ACC112 (cell line): ENCODE measurements at regions not wholly inside any gene's neighbourhood (a gene's known extent, or its start where the extent isn't known, plus 50 kb on each side); places are given as distances from the start of the nearest gene placed in this dataset.

Source experiments
- H2AFZ ChIP-seq: fragments of 200-600 bp; sonication (generic); one replicate; pipeline ENCODE4 v1.6.0; 2017; ENCODE audit warnings: antibody characterized with exemption, low read length; ENCODE audit not compliant: unreplicated experiment
- H3K27ac ChIP-seq: fragments of 200-600 bp; sonication (generic); 2 replicates; pipeline ENCODE4 v1.5.1; 2014; ENCODE audit warnings: low read depth, mild to moderate bottlenecking, antibody characterized with exemption, low read length, moderate library complexity
- H3K27me3 ChIP-seq: fragments of 200-600 bp; sonication (generic); 2 replicates; pipeline ENCODE4 v1.6.1; 2014; ENCODE audit warnings: mild to moderate bottlenecking, antibody characterized with exemption, low read length, moderate library complexity, mixed read lengths; ENCODE audit not compliant: insufficient read depth
- H3K36me3 ChIP-seq: fragments of 200-600 bp; sonication (generic); 2 replicates; pipeline ENCODE4 v1.6.1; 2016; ENCODE audit warnings: mild to moderate bottlenecking, antibody characterized with exemption, low read length, moderate library complexity, mixed read lengths; ENCODE audit not compliant: insufficient read depth
- H3K4me1 ChIP-seq: fragments of 200-600 bp; sonication (generic); one replicate; pipeline ENCODE4 v1.6.1; 2016; ENCODE audit warnings: low read length, mixed read lengths; ENCODE audit not compliant: insufficient read depth, unreplicated experiment, control insufficient read depth
- H3K4me3 ChIP-seq: fragments of 200-600 bp; sonication (generic); 2 replicates; pipeline ENCODE4 v1.5.1; 2014; ENCODE audit warnings: mild to moderate bottlenecking, low read depth, low read length
- H3K79me2 ChIP-seq: fragments of 200-600 bp; sonication (generic); one replicate; pipeline ENCODE4 v1.6.0; 2016; ENCODE audit warnings: low read length; ENCODE audit not compliant: control insufficient read depth, unreplicated experiment, insufficient read depth

DNA sequence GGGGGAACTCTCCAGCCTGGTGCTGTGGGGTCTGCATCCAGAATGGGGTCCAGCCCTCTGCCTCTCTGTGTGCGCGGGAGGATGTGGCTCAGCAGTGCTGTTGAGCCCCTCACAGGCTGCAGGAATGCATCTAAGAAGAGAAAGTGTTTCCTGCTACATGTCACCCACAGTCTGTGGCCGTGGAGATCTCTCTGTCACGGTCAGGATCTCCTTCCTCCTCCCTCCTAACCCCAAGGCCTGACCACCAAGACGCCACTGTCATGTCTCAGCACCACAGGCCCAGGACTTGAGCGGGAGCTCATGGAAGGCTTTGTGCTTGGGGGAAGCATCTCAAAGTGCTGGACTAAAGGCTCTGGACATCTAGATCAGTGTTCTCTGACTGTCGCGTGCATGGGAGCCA lies 90.1 kb downstream of the SREK1 start:
- no peak overlapping the region for H2AFZ ChIP-seq
- no peaks in the 10 kb centered on the region for H3K79me2 ChIP-seq
- H3K36me3 ChIP-seq = no peaks in the 10 kb centered on the region
- H3K27me3 ChIP-seq = peaks cover 22% of the 10 kb centered on the region
- no peak overlapping the region for H3K27ac ChIP-seq
- no peaks in the 10 kb centered on the region for H3K4me1 ChIP-seq
- no peak overlapping the region for H3K4me3 ChIP-seq

DNA sequence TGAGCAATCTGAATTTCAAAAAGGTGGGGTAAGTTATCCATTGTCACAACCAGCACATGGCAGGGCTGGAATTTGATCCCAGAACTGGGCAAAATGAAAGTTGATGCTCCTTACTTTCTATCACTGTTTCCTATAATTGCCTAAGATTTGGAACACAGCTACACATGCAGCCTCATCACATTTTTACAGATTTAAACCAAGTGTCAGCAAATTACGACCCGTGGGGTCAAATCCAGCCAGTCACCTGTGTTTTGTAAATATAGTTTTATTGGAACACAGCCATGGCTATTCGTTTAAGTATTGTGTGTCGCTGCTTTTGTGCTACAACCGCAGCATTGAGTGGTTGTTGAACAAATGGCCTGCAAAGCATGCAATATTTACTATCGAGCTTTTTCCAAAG lies 94.3 kb downstream of the SREK1 start:
- Histone ChIP-seq H3K36me3 (no peaks in the 10 kb centered on the region), H3K4me3 (no peak overlapping the region), H3K27ac (no peak overlapping the region), H3K27me3 (peaks cover 22% of the 10 kb centered on the region), H2AFZ (no peak overlapping the region), H3K79me2 (no peaks in the 10 kb centered on the region), H3K4me1 (no peaks in the 10 kb centered on the region)

GRCh38 chr5:66239034-66239433 lies 94.9 kb downstream of the SREK1 start:
- Histone ChIP-seq H3K79me2 (no peaks in the 10 kb centered on the region), H3K27ac (no peak overlapping the region), H3K27me3 (peaks cover 22% of the 10 kb centered on the region), H3K4me1 (no peaks in the 10 kb centered on the region), H3K4me3 (no peak overlapping the region), H2AFZ (no peak overlapping the region), H3K36me3 (no peaks in the 10 kb centered on the region)

- Histone ChIP-seq H3K36me3 (no peaks in the 10 kb centered on the region), H3K27ac (no peak overlapping the region), H3K4me3 (no peak overlapping the region), H3K27me3 (peaks cover 17% of the 10 kb centered on the region), H2AFZ (no peak overlapping the region), H3K79me2 (no peaks in the 10 kb centered on the region), H3K4me1 (peaks cover 4% of the 10 kb centered on the region)
These were observed 97.2 kb downstream of the SREK1 start for GRCh38 chr5:66241136-66241825.

DNA sequence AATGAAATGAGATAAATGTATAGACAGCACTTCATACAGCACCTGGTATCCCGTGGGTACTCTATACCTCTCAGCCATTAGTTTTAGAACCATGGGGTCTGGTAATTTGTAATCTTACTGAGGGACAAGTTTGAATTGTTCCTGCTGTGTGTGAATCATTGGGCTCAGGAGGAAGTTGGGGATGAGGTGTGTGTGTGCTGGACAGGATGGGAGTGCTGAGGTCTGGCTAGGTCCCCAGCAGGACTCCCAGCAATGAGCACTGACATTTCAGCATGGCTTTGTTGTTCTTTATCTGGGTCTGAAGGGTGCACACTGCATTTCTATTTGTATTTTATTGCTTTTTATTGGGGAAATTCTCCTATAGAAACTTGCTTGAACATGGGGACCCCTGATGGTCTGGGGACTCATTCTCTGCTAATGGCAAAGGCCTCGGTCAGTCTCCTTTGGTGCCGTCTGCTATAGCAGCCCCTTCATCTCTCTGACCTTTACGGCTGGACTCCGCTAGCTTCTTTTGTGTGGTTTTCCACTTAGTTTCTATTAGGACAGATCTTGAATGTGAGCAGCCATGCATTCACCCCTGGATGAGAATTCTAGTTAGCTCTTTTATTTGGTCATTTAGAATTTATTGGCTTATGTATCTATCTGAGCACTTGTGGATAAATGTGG lies 98.1 kb downstream of the SREK1 start:
- Histone ChIP-seq H2AFZ (no peak overlapping the region), H3K27ac (no peak overlapping the region)

DNA sequence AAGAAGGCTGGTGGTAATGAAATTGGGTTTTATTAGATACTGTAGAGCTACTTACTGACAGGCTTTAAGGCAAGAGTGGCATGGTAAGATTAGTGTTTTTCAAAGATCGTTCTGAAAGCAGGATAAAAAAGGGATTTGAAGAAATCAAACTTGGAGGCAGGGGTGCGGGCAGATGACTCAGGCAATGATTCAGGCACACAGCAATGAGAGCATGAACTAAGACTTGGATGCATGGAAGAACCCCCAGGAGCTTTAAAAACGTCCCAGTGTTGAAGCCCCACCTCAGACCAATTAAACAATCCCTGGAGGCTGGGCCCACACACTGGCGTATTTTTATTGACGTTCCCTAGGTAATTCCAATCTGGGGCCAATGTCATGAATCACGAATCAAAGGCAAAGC lies 102.5 kb downstream of the SREK1 start:
- Histone ChIP-seq H2AFZ (no peak overlapping the region), H3K36me3 (no peaks in the 10 kb centered on the region), H3K27ac (peak overlapping the region; percentile 87), H3K4me1 (peaks cover 17% of the 10 kb centered on the region), H3K4me3 (peak overlapping the region; percentile 45; the same call in 1 of the 2 replicates), H3K27me3 (no peaks in the 10 kb centered on the region), H3K79me2 (no peaks in the 10 kb centered on the region)

More for the DNA sequence above, 98.1 kb downstream of the SREK1 start:
- Histone ChIP-seq H3K36me3 (no peaks in the 10 kb centered on the region), H3K4me1 (peaks cover 11% of the 10 kb centered on the region), H3K27me3 (peaks cover 10% of the 10 kb centered on the region), H3K79me2 (no peaks in the 10 kb centered on the region), H3K4me3 (no peak overlapping the region)

GRCh38 chr5:66247176-66247960 lies 103.3 kb downstream of the SREK1 start:
- H3K4me1 ChIP-seq = peaks cover 17% of the 10 kb centered on the region
- no peaks in the 10 kb centered on the region for H3K79me2 ChIP-seq
- peaks cover 2% of the 10 kb centered on the region; the same call in 1 of the 2 replicates for H3K27me3 ChIP-seq
- peak overlapping the region; percentile 45; the same call in 1 of the 2 replicates for H3K4me3 ChIP-seq
- no peaks in the 10 kb centered on the region for H3K36me3 ChIP-seq
- no peak overlapping the region for H2AFZ ChIP-seq
- peak overlapping the region; percentile 87 for H3K27ac ChIP-seq

DNA sequence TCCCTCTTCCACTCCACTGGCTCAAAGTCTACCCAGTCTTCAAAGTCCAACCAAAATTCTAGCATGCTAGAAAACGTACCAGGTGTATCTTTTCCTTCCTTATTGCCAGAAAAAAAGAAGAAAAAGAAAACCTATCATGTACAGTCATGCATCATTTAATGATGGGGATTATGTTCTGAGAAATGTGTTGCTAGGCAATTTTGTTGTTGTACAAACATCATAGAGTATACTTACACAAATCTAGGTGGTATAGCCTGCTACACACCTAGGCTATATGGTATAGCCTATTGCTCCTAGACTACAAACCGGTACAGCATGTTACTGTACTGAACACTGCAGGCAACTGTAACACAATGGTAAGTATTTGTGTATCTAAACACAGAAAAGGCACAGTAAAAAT lies 104.8 kb downstream of the SREK1 start:
- peaks cover 17% of the 10 kb centered on the region for H3K4me1 ChIP-seq
- no peak overlapping the region for H3K4me3 ChIP-seq
- peaks cover 9% of the 10 kb centered on the region; the same call in 1 of the 2 replicates for H3K27me3 ChIP-seq
- H3K36me3 ChIP-seq = no peaks in the 10 kb centered on the region
- H3K27ac ChIP-seq = no peak overlapping the region
- H2AFZ ChIP-seq = no peak overlapping the region
- no peaks in the 10 kb centered on the region for H3K79me2 ChIP-seq

- Histone ChIP-seq H3K27ac (no peak overlapping the region), H3K79me2 (no peaks in the 10 kb centered on the region), H3K4me1 (peaks cover 17% of the 10 kb centered on the region), H3K27me3 (peaks cover 9% of the 10 kb centered on the region; the same call in 1 of the 2 replicates), H2AFZ (no peak overlapping the region), H3K36me3 (no peaks in the 10 kb centered on the region), H3K4me3 (no peak overlapping the region)
These were observed 105.8 kb downstream of the SREK1 start for GRCh38 chr5:66249920-66250319.

DNA sequence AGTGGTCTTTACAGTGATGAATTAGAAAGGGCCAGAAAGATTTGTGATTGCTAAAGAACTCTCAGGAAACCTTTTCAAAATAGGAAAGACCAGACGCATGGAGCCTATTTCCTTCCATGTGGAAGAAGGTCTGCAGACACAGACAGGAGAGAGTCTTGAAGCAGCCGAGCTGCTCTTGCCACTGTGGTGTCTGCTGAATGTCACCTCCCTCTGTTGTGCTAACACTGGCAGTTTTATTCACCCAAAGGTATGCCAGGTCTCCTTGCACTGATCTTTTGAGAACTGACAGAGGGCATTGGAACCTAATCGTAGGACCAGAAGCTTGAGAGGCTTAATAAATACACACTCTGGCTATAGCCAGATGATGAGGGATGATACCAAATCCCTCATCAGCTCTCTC lies 108.7 kb downstream of the SREK1 start:
- no peak overlapping the region for H3K27ac ChIP-seq
- H3K36me3 ChIP-seq = no peaks in the 10 kb centered on the region
- H3K4me3 ChIP-seq = no peak overlapping the region
- H2AFZ ChIP-seq = no peak overlapping the region
- H3K79me2 ChIP-seq = no peaks in the 10 kb centered on the region
- peaks cover 9% of the 10 kb centered on the region; the same call in 1 of the 2 replicates for H3K27me3 ChIP-seq
- H3K4me1 ChIP-seq = peaks cover under 1% of the 10 kb centered on the region
